ENCODE measurements at regions not wholly inside any gene's neighbourhood (a gene's known extent, or its start where the extent isn't known, plus 50 kb on each side); places are given as distances from the start of the nearest gene placed in this dataset.
A peak's percentile ranks its signal among the peaks of the same experiment; 100 is the strongest.

- H3K27me3 ChIP-seq (ENCODE audit: control insufficient read depth, insufficient read depth, low read length), result peaks cover 6% of the 10 kb centered on the region; the same call in 1 of the 2 replicates
- no peak overlapping the region for H3K4me3 ChIP-seq (ENCODE audit: insufficient read depth, low read depth, low read length)
- no peak for DNase-seq
- H3K36me3 ChIP-seq (replicated peaks; ENCODE audit: control insufficient read depth, insufficient read depth, low read length), result no peaks in the 10 kb centered on the region
These were observed 74.0 kb downstream of the INHBB start for GRCh38 chr2:120419955-120420354.

- peaks cover 6% of the 10 kb centered on the region; the same call in 1 of the 2 replicates for H3K27me3 ChIP-seq (ENCODE audit: control insufficient read depth, insufficient read depth, low read length)
- no peak for DNase-seq
- H3K36me3 ChIP-seq (replicated peaks; ENCODE audit: control insufficient read depth, insufficient read depth, low read length), result no peaks in the 10 kb centered on the region
- H3K4me3 ChIP-seq (ENCODE audit: insufficient read depth, low read depth, low read length), result no peak overlapping the region
These were observed 75.3 kb downstream of the INHBB start for GRCh38 chr2:120421126-120421829.

GRCh38 chr2:120421830-120422175 lies 75.9 kb downstream of the INHBB start:
- Histone ChIP-seq H3K36me3 (replicated peaks; ENCODE audit: control insufficient read depth, insufficient read depth, low read length) (no peaks in the 10 kb centered on the region), H3K27me3 (ENCODE audit: control insufficient read depth, insufficient read depth, low read length) (peaks cover 6% of the 10 kb centered on the region; the same call in 1 of the 2 replicates), H3K4me3 (ENCODE audit: insufficient read depth, low read depth, low read length) (no peak overlapping the region)
- peak; percentile 33 for DNase-seq

- H3K4me3 ChIP-seq (ENCODE audit: insufficient read depth, low read depth, low read length), result no peak overlapping the region
- peaks cover 6% of the 10 kb centered on the region; the same call in 1 of the 2 replicates for H3K27me3 ChIP-seq (ENCODE audit: control insufficient read depth, insufficient read depth, low read length)
- no peaks in the 10 kb centered on the region for H3K36me3 ChIP-seq (replicated peaks; ENCODE audit: control insufficient read depth, insufficient read depth, low read length)
These were observed 76.7 kb downstream of the INHBB start for GRCh38 chr2:120422465-120423160.

GRCh38 chr2:120423167-120423943 lies 77.4 kb downstream of the INHBB start:
- peaks cover 6% of the 10 kb centered on the region; the same call in 1 of the 2 replicates for H3K27me3 ChIP-seq (ENCODE audit: control insufficient read depth, insufficient read depth, low read length)
- no peak for DNase-seq
- no peaks in the 10 kb centered on the region for H3K36me3 ChIP-seq (replicated peaks; ENCODE audit: control insufficient read depth, insufficient read depth, low read length)
- no peak overlapping the region for H3K4me3 ChIP-seq (ENCODE audit: insufficient read depth, low read depth, low read length)

More at GRCh38 chr2:120422465-120423160, 76.7 kb downstream of the INHBB start:
- no peak for DNase-seq

GRCh38 chr2:120424274-120424796 lies 78.4 kb downstream of the INHBB start:
- DNase-seq, result no peak
- peaks cover 6% of the 10 kb centered on the region; the same call in 1 of the 2 replicates for H3K27me3 ChIP-seq (ENCODE audit: control insufficient read depth, insufficient read depth, low read length)

GRCh38 chr2:120425014-120425413 lies 79.1 kb downstream of the INHBB start:
- no peak for DNase-seq
- no peaks in the 10 kb centered on the region for H3K36me3 ChIP-seq (replicated peaks; ENCODE audit: control insufficient read depth, insufficient read depth, low read length)
- H3K27me3 ChIP-seq (ENCODE audit: control insufficient read depth, insufficient read depth, low read length), result peaks cover 6% of the 10 kb centered on the region; the same call in 1 of the 2 replicates
- no peak overlapping the region for H3K4me3 ChIP-seq (ENCODE audit: insufficient read depth, low read depth, low read length)

More at GRCh38 chr2:120424274-120424796, 78.4 kb downstream of the INHBB start:
- no peak overlapping the region for H3K4me3 ChIP-seq (ENCODE audit: insufficient read depth, low read depth, low read length)
- no peaks in the 10 kb centered on the region for H3K36me3 ChIP-seq (replicated peaks; ENCODE audit: control insufficient read depth, insufficient read depth, low read length)

GRCh38 chr2:120428748-120429147 lies 82.8 kb downstream of the INHBB start:
- Histone ChIP-seq H3K36me3 (replicated peaks; ENCODE audit: control insufficient read depth, insufficient read depth, low read length) (no peaks in the 10 kb centered on the region), H3K27me3 (ENCODE audit: control insufficient read depth, insufficient read depth, low read length) (peaks cover 2% of the 10 kb centered on the region), H3K4me3 (ENCODE audit: insufficient read depth, low read depth, low read length) (no peak overlapping the region)
- DNase-seq, result no peak

GRCh38 chr2:120429586-120430500 lies 83.9 kb downstream of the INHBB start:
- H3K27me3 ChIP-seq (ENCODE audit: control insufficient read depth, insufficient read depth, low read length), result peaks cover 6% of the 10 kb centered on the region; the same call in 1 of the 2 replicates
- peak; percentile 70 for DNase-seq
- no peak overlapping the region for H3K4me3 ChIP-seq (ENCODE audit: insufficient read depth, low read depth, low read length)
- H3K36me3 ChIP-seq (replicated peaks; ENCODE audit: control insufficient read depth, insufficient read depth, low read length), result no peaks in the 10 kb centered on the region

- H3K36me3 ChIP-seq (replicated peaks; ENCODE audit: control insufficient read depth, insufficient read depth, low read length), result no peaks in the 10 kb centered on the region
- peak; percentile 63 for DNase-seq
- H3K27me3 ChIP-seq (ENCODE audit: control insufficient read depth, insufficient read depth, low read length), result peaks cover 6% of the 10 kb centered on the region; the same call in 1 of the 2 replicates
- no peak overlapping the region for H3K4me3 ChIP-seq (ENCODE audit: insufficient read depth, low read depth, low read length)
These were observed 84.5 kb downstream of the INHBB start for GRCh38 chr2:120430501-120430830.

GRCh38 chr2:120430957-120431356 lies 85.0 kb downstream of the INHBB start:
- Histone ChIP-seq H3K4me3 (ENCODE audit: insufficient read depth, low read depth, low read length) (no peak overlapping the region), H3K27me3 (ENCODE audit: control insufficient read depth, insufficient read depth, low read length) (peaks cover 6% of the 10 kb centered on the region; the same call in 1 of the 2 replicates), H3K36me3 (replicated peaks; ENCODE audit: control insufficient read depth, insufficient read depth, low read length) (no peaks in the 10 kb centered on the region)
- DNase-seq, result no peak

- Histone ChIP-seq H3K36me3 (replicated peaks; ENCODE audit: control insufficient read depth, insufficient read depth, low read length) (no peaks in the 10 kb centered on the region), H3K27me3 (ENCODE audit: control insufficient read depth, insufficient read depth, low read length) (peaks cover 6% of the 10 kb centered on the region; the same call in 1 of the 2 replicates), H3K4me3 (ENCODE audit: insufficient read depth, low read depth, low read length) (no peak overlapping the region)
- no peak for DNase-seq
These were observed 85.7 kb downstream of the INHBB start for GRCh38 chr2:120431386-120432292.

Data from H7 (cell line).